HG03558 (cell line): ENCODE measurements at regions not wholly inside any gene's neighbourhood (a gene's known extent, or its start where the extent isn't known, plus 50 kb on each side); places are given as distances from the start of the nearest gene placed in this dataset.

Experiments
- ATAC-seq: cut with Tn5 transposase; IDR thresholded peaks from one replicate; pipeline ENCODE4 v1.9.1; 2021; ENCODE audit warnings: moderate number of reproducible peaks; ENCODE audit not compliant: unreplicated experiment; ENCODE audit errors: extremely low read depth

- ATAC-seq, result peak; percentile 50
Measured at GRCh38 chr14:56491299-56492285, 88.0 kb upstream of the TMEM260 start.

- no peak for ATAC-seq
Measured at GRCh38 chr14:56494167-56494566, 85.4 kb upstream of the TMEM260 start.

DNA sequence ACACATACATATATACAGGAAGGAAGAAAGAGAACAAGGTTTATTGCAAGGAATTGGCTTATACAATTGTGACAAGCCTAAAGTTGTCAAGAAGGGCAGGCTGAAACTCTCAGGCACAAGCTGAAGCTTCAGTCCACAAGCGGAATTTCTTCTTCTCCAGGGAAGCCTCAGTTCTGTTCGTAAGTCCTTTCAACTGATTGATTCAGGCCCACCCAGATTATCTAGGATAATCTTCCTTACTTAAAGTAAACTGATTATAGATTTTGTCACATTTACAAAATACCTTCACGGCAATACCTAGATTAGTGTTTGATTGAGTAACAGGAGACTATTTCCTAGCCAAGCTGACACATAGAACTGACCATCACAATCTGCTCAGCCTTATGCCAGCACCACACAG is 81.5 kb upstream of the TMEM260 start:
- no peak for ATAC-seq

GRCh38 chr14:56501909-56502530 is 77.6 kb upstream of the TMEM260 start:
- ATAC-seq, result no peak

DNA sequence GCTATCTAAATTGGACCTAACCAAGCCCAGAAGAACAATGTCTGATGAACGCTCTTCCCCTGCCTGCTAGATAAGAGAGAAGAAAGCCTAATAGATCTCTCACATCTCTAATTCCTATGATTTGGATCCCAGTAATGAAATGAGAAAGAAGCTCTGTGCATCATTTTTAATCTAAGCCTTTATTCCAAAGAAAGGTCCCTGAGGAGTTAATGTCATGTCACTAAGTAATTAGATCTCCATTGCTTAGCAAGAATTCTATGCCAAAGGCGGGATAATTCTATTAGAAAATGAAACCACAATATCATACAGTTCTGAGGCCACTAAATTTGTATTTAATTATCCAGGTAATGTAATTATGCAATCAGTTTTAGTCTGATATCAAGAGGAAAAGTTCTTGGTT is 74.2 kb upstream of the TMEM260 start:
- ATAC-seq, result no peak

DNA sequence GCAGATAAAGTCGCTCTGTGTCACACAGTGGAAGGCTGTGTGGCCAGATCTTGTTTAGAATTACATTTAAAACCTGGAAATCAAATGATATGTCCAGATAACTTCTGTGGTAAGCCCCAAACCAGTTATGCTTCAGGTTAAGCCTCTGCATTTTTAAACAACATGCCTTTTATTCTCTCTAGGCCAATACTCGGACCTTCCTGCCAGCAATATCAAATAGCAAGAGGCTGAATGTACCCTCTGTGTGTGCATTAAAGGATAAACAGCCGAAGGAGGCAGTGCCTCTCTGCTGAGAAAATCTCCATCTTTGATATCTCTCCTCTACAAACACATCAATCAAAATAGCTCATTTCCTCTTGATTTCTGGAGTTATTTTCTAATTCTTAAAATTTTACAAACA is 67.1 kb upstream of the TMEM260 start:
- no peak for ATAC-seq

DNA sequence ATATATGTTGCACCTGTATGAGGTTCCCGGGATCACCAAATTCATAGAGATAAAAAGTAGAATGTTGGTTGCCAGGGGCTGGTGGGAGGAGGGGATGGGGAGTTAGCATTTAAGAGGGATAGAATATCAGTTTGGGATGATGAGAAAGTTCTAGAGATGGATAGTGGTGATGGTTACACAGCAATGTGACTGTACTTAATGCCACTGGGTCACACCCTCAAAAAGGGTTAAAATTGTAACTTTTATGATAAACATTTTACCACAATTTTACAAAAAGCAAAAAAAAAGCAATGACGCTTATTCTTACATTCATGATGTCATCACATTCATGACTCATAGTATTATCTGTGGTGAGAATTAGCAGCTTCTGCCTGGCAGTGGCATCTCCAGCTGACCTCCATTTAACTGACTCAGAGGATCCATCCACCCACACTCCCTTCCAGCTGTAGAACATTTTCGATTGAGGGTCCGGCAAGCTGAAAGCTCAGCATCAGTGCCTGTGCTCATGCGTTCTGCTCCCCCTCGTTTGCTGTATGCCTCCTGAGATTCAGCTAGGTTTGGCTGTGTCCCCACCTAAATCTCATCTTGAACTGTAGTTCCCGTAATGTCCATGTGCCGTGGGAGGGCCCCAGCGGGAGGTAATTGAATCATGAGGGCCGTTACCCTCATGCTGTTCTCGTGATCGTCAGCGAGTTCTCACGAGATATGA is 64.8 kb upstream of the TMEM260 start:
- ATAC-seq, result no peak

GRCh38 chr14:56515739-56516138 is 63.9 kb upstream of the TMEM260 start:
- ATAC-seq, result no peak

GRCh38 chr14:56522403-56522802 is 57.2 kb upstream of the TMEM260 start:
- no peak for ATAC-seq

DNA sequence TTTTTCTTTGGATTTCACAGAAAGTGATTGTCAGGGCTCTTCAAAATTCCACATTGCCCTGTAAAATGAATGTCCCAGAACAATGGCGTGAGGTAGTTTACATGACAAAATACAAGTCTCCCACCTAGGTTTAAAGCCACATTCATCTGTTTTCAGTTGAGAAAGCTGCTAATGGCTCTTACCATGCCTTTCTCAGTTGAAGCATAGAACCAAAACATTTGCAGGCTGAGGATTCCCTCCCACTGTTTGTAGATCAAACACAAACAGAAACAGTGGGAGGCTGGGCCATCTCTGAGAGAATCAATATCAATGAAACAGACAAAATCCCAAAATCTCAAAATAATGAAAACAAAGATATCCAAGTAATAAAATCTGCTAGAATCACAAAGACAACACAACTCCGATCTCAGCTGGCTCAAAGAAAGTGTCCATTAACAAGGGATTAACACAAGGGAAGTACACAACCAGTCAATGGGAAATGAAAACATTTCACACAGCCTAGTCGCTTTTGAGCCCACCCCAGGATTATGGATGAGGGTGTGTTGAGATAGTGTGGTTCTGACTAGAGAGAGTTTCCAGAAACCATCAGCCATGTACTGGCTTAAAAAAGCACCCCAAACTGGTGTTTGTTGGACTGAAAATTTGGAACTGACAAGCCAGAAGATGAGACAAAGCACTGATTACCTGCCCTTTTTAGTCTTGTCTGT is 54.5 kb upstream of the TMEM260 start:
- no peak for ATAC-seq

DNA sequence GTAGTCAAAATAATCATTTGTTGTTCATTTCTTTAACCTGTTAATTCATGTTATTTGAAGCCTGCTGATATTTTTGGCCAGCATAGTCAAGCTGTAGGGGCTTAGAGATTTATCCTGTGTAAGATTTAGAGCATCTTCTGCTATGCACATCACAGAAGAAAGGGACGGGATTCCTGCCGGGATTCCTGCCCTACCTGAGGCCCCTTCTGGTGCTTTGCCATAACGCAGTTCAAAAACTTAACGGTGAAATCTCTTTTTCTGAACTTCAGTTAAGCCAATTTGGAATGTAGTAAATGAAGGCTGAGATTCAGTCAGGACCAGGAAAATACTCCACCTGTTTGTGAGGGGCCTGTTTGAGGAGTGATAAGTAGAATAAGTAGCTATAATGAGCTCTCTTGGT is 50.7 kb upstream of the TMEM260 start:
- ATAC-seq, result no peak
